Lower leg skin (tissue), 4 donors: ENCODE measurements at regions not wholly inside any gene's neighbourhood (a gene's known extent, or its start where the extent isn't known, plus 50 kb on each side); places are given as distances from the start of the nearest gene placed in this dataset.

Experiments
- DNase-seq, 2 donors: peaks; one replicate each; pipeline ENCODE4 v3.0.0-alpha.2; 2019; ENCODE audit warnings: low spot score in 2 of 2
- H3K4me3 ChIP-seq: fragments of 200-600 bp; sonication (generic); 2 replicates; pipeline ENCODE4 v1.5.1; 2017; ENCODE audit warnings: mild to moderate bottlenecking, low read depth; ENCODE audit not compliant: poor library complexity, severe bottlenecking
- POLR2A ChIP-seq, 2 donors: fragments of 450-650 bp; IDR thresholded peaks; one replicate each; pipeline ENCODE4 v1.6.1; 2016 to 2017; ENCODE audit warnings: antibody characterized with exemption in 2 of 2, mild to moderate bottlenecking in 1 of 2, moderate library complexity in 1 of 2
- WGBS, 2 donors: methylation state at CpG; one replicate each; pipeline ENCODE4 v1.1.5; 2018; 5-methylcytosine and 5-hydroxymethylcytosine counted together
- intact Hi-C: fragments of 100-400 bp; cut with DNase I; formaldehyde crosslinking; loops from one replicate; pipeline ENCODE4 v1.15.0; 2023; ENCODE audit warnings: low total_unique reads
- TF ChIP-seq, protein P1 (sequence below), 3 donors: fragments of 450-650 bp; IDR thresholded peaks; one replicate each; pipeline ENCODE4 v1.5.1; 2016; ENCODE audit warnings: antibody characterized with exemption in 3 of 3, mild to moderate bottlenecking in 3 of 3, moderate library complexity in 2 of 3

GRCh38 chr6:90421666-90422065 lies 125.0 kb upstream of the BACH2 start:
- intact Hi-C loops: no loop called here
- no peak overlapping the region for H3K4me3 ChIP-seq
- TF ChIP-seq, protein P1, sequence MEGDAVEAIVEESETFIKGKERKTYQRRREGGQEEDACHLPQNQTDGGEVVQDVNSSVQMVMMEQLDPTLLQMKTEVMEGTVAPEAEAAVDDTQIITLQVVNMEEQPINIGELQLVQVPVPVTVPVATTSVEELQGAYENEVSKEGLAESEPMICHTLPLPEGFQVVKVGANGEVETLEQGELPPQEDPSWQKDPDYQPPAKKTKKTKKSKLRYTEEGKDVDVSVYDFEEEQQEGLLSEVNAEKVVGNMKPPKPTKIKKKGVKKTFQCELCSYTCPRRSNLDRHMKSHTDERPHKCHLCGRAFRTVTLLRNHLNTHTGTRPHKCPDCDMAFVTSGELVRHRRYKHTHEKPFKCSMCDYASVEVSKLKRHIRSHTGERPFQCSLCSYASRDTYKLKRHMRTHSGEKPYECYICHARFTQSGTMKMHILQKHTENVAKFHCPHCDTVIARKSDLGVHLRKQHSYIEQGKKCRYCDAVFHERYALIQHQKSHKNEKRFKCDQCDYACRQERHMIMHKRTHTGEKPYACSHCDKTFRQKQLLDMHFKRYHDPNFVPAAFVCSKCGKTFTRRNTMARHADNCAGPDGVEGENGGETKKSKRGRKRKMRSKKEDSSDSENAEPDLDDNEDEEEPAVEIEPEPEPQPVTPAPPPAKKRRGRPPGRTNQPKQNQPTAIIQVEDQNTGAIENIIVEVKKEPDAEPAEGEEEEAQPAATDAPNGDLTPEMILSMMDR (IDR thresholded peaks at IDR 0.05): no peak
- no peak for TF ChIP-seq POLR2A (IDR thresholded peaks at IDR 0.05)
- WGBS, 2 donors: 59 to 78% methylated on average over 1 of the region's 1 CpG
- no peak for DNase-seq

- no peak for DNase-seq
- intact Hi-C loops: no loop called here
- no peak overlapping the region for H3K4me3 ChIP-seq
- no peak for TF ChIP-seq POLR2A (IDR thresholded peaks at IDR 0.05)
- TF ChIP-seq, protein P1 (IDR thresholded peaks at IDR 0.05): no peak
- WGBS, 2 donors: 92% methylated on average over 6 of the region's 6 CpGs
These were observed 123.9 kb upstream of the BACH2 start for GRCh38 chr6:90420500-90420899.

- intact Hi-C loops: no loop called here
- no peak for DNase-seq
- TF ChIP-seq, protein P1 (IDR thresholded peaks at IDR 0.05): no peak
- no peak for TF ChIP-seq POLR2A (IDR thresholded peaks at IDR 0.05)
- no peak overlapping the region for H3K4me3 ChIP-seq
- WGBS, 2 donors: 100% methylated on average over 1 of the region's 1 CpG
These were observed 120.7 kb upstream of the BACH2 start for GRCh38 chr6:90417385-90417784.

DNA sequence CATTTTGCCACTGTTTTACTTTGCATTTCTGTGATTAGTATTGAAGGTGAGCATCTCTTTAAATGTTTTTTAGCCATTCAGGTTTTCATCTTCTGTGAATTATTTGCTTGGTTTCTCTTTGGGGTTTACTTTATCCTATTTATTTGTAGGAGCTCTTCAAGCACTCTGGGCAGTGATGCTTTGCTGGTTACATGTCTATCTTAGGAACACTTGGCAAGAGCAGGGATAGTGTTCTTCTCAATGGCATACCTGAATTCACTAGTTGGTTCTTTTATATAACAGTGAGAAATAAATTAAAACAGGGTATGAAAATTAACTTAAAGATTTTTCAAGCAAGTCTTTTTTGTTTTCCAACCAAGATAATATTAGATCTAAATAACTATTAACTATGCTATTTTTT lies 119.7 kb upstream of the BACH2 start:
- DNase-seq: no peak
- no peak overlapping the region for H3K4me3 ChIP-seq
- TF ChIP-seq, protein P1 (IDR thresholded peaks at IDR 0.05): no peak
- TF ChIP-seq POLR2A (IDR thresholded peaks at IDR 0.05): no peak
- intact Hi-C loops: no loop called here

GRCh38 chr6:90415178-90415577 lies 118.5 kb upstream of the BACH2 start:
- no peak for DNase-seq
- no peak overlapping the region for H3K4me3 ChIP-seq
- no peak for TF ChIP-seq POLR2A (IDR thresholded peaks at IDR 0.05)
- TF ChIP-seq, protein P1 (IDR thresholded peaks at IDR 0.05): no peak
- WGBS, 2 donors: 96 to 97% methylated on average over 2 of the region's 2 CpGs
- intact Hi-C loops: no loop called here

- intact Hi-C loops: no loop called here
- no peak for DNase-seq
- no peak for TF ChIP-seq POLR2A (IDR thresholded peaks at IDR 0.05)
- TF ChIP-seq, protein P1 (IDR thresholded peaks at IDR 0.05): no peak
- whole genome bisulfite sequencing, 2 donors: 87 to 90% methylated on average over 5 of the region's 5 CpGs
- no peak overlapping the region for H3K4me3 ChIP-seq
These were observed 117.7 kb upstream of the BACH2 start for GRCh38 chr6:90414352-90414751.
